NB4 (cell line): ENCODE measurements at regions not wholly inside any gene's neighbourhood (a gene's known extent, or its start where the extent isn't known, plus 50 kb on each side); places are given as distances from the start of the nearest gene placed in this dataset.

Source experiments
- DNase-seq: peaks from one replicate; pipeline ENCODE4 v3.0.0; 2010; ENCODE audit warnings: low read depth
- H3K4me3 ChIP-seq: one replicate; pipeline ENCODE4 v1.5.1; 2011; ENCODE audit warnings: mild to moderate bottlenecking, low read depth, low read length, moderate library complexity
- CTCF ChIP-seq: IDR thresholded peaks from one replicate; pipeline ENCODE4 v1.5.1; 2012; ENCODE audit warnings: low read depth, low read length
- MAX ChIP-seq: IDR thresholded peaks from 2 replicates; pipeline ENCODE4 v1.6.1; 2011; ENCODE audit warnings: low read depth, low read length
- MYC ChIP-seq: IDR thresholded peaks from 2 replicates; pipeline ENCODE4 v1.6.1; 2011; ENCODE audit warnings: low read depth, low read length
- POLR2A ChIP-seq: IDR thresholded peaks from 2 replicates; pipeline ENCODE4 v1.6.1; 2011; ENCODE audit warnings: mild to moderate bottlenecking; ENCODE audit not compliant: insufficient read length; ENCODE audit errors: extremely low read depth

- no peak overlapping the region for H3K4me3 ChIP-seq
- DNase-seq: no peak
- no peak for TF ChIP-seq MYC
Observed at GRCh38 chr1:79373481-79374125, 367.1 kb upstream of the ADGRL4 start.

- H3K4me3 ChIP-seq: no peak overlapping the region
- DNase-seq: no peak
- TF ChIP-seq MAX (no peak), CTCF (no peak), POLR2A (no peak), MYC (no peak)
Observed at GRCh38 chr1:79371802-79372201, 365.3 kb upstream of the ADGRL4 start.

- H3K4me3 ChIP-seq: no peak overlapping the region
- no peak for DNase-seq
- TF ChIP-seq MYC (no peak), MAX (no peak), POLR2A (no peak), CTCF (no peak)
Observed at GRCh38 chr1:79369091-79369490, 362.6 kb upstream of the ADGRL4 start.

GRCh38 chr1:79364896-79365295 lies 358.4 kb upstream of the ADGRL4 start:
- TF ChIP-seq MYC: no peak
- TF ChIP-seq CTCF: no peak
- no peak for TF ChIP-seq POLR2A
- TF ChIP-seq MAX: no peak
- H3K4me3 ChIP-seq: no peak overlapping the region
- no peak for DNase-seq

- DNase-seq: no peak
Observed at GRCh38 chr1:79363430-79363829, 356.9 kb upstream of the ADGRL4 start.

GRCh38 chr1:79362470-79362869 lies 355.9 kb upstream of the ADGRL4 start:
- no peak for TF ChIP-seq MYC
- H3K4me3 ChIP-seq: no peak overlapping the region
- DNase-seq: no peak

More at GRCh38 chr1:79363430-79363829, 356.9 kb upstream of the ADGRL4 start:
- TF ChIP-seq MAX (no peak), MYC (no peak), CTCF (no peak), POLR2A (no peak)
- no peak overlapping the region for H3K4me3 ChIP-seq

GRCh38 chr1:79355090-79355489 lies 348.6 kb upstream of the ADGRL4 start:
- TF ChIP-seq MAX (no peak), MYC (no peak), POLR2A (no peak), CTCF (no peak)
- no peak for DNase-seq
- H3K4me3 ChIP-seq: no peak overlapping the region
